Esophagus muscularis mucosa (tissue), 3 donors: ENCODE measurements at regions not wholly inside any gene's neighbourhood (a gene's known extent, or its start where the extent isn't known, plus 50 kb on each side); places are given as distances from the start of the nearest gene placed in this dataset.

ENCODE experiments used
- POLR2A ChIP-seq: fragments of 450-650 bp; IDR thresholded peaks from one replicate; pipeline ENCODE4 v1.6.1; 2017; ENCODE audit warnings: antibody characterized with exemption, moderate library complexity, mild to moderate bottlenecking, low read depth
- POLR2AphosphoS5 ChIP-seq, 2 donors: sonication (generic); formaldehyde crosslinking; IDR thresholded peaks; one replicate each; pipeline ENCODE4 v1.6.1; 2017; ENCODE audit warnings: antibody characterized with exemption in 2 of 2
- TF ChIP-seq, protein P1 (sequence below), 3 experiments: fragments of 200-600 bp in 2 of 3; fragments of 450-650 bp in 1 of 3; sonication (generic) in 2 of 3; IDR thresholded peaks; one replicate each; pipeline ENCODE4 v1.5.1; 2017 to 2019; ENCODE audit warnings: antibody characterized with exemption in 3 of 3, mild to moderate bottlenecking in 2 of 3, moderate library complexity in 1 of 3

DNA sequence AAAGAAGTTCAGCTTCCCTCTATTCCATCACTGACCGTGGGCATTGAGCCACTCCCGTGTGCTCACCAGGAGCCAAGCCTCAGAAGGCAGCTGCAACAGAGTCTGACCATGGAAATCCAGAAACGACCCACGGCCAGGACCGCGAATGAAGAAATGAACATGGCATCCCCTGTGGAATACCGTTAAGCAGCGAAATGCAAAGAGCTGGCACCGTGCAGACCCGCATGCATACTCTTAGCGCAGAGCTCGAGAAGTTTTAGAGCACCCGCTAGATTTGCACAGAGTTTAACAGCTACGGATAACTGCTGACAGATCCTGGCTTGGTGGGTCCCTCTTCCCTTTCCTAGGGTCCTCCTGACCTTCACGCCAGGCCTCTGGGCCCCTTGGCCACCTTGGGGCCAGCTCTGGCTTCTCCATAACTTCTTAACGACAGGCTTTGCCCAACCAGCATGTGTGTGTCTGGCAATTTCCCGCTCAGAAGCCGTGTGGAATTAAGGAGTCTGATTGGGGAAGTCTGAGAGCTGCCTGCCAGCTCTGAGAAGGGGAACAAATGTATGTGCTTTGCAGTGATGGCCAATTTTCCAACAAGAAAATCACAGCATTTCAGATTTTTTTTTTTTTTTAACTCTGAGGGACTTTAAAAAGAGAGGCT lies 75.3 kb upstream of the COL5A1 start:
- TF ChIP-seq, protein P1, sequence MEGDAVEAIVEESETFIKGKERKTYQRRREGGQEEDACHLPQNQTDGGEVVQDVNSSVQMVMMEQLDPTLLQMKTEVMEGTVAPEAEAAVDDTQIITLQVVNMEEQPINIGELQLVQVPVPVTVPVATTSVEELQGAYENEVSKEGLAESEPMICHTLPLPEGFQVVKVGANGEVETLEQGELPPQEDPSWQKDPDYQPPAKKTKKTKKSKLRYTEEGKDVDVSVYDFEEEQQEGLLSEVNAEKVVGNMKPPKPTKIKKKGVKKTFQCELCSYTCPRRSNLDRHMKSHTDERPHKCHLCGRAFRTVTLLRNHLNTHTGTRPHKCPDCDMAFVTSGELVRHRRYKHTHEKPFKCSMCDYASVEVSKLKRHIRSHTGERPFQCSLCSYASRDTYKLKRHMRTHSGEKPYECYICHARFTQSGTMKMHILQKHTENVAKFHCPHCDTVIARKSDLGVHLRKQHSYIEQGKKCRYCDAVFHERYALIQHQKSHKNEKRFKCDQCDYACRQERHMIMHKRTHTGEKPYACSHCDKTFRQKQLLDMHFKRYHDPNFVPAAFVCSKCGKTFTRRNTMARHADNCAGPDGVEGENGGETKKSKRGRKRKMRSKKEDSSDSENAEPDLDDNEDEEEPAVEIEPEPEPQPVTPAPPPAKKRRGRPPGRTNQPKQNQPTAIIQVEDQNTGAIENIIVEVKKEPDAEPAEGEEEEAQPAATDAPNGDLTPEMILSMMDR (IDR thresholded peaks at IDR 0.05), result no peak
- no peak for TF ChIP-seq POLR2A
- no peak for TF ChIP-seq POLR2AphosphoS5 (IDR thresholded peaks at IDR 0.05)
